NOMO-1 treated with DMSO at 0.1 percent for 48 hours (cell line): ENCODE measurements at regions not wholly inside any gene's neighbourhood (a gene's known extent, or its start where the extent isn't known, plus 50 kb on each side); places are given as distances from the start of the nearest gene placed in this dataset.
A peak's percentile ranks its signal among the peaks of the same experiment; 100 is the strongest.

Source experiments
- DNase-seq: peaks from one replicate; lab custom pipeline; 2025; ENCODE audit not compliant: unreplicated experiment; lab: John Stamatoyannopoulos, UW

DNA sequence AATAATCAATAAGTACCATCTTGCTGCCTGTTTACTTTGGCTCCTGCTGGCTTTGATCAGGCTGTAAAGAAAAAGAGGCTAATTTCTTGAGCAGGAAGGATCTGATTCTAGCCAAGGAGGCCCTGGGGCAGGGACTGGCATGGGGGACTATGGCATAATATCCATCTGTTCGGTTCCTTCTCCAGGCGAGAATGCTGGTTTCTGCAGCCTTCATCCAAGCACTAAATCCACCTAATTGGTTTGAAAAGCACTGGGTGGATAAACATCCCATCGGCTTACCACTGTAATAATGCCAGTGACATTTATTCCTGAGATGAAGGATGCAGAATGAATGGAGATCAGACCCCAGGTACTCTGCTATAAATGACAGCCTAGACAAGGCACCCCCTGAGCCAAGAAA lies 180.0 kb upstream of the ASIC2 start:
- DNase-seq = no peak

DNA sequence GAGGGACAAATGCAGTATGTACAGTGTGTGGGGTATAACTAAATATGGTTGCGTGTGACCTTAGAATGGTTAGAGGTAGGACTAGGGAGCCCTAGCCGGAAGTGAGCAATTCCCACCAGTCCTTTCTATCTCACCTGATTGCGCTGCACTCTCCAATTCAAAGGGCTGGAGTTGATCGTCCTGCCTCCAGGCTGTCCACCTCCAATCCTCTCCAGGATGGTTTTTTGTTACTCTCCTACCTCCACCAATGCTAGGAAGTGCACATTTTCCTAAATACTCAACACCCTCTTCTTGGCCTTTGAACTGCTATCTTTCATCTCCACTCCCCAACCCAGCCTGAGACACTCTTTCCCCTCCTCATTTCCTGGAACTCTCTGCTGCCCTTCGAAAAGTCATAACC lies 181.7 kb upstream of the ASIC2 start:
- DNase-seq = no peak

DNA sequence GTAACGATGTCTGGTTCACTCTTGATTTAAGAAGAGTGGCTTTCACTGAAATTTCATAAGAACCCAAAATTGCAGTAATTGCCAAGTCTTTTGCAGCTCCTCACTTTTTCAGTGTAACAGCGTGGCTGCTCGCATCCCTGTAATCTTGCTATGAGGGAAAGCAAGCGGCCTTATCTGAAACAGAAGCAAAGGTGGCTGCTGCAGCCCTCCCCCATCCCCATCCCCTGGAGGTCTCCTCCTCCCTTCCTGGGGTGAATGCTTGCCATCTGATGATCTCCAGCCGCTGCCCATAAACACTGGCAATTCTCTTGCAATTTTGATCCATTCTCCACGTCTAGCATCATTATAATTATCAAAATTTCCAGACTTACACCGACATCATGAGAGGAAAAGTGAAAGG lies 182.5 kb upstream of the ASIC2 start:
- DNase-seq = peak; percentile 31

DNA sequence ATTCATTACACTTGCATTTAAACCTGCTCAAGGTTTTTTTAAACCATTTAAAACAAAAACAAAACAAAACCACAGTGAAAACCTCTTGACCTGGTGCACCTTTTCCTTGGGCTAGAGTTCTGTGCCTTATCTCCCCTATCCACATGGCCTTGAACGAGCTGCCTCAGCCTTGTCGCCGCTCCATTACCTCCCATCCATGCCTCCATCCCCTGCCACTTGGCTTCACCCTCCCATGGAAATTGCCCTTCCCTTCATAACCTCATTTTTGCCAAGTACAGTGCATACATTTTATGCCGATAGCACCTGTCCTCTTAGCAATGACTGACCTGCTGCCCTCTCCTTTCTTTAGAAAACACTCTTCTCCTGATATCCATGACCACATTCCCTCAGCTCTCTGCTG lies 188.6 kb upstream of the ASIC2 start:
- no peak for DNase-seq

DNA sequence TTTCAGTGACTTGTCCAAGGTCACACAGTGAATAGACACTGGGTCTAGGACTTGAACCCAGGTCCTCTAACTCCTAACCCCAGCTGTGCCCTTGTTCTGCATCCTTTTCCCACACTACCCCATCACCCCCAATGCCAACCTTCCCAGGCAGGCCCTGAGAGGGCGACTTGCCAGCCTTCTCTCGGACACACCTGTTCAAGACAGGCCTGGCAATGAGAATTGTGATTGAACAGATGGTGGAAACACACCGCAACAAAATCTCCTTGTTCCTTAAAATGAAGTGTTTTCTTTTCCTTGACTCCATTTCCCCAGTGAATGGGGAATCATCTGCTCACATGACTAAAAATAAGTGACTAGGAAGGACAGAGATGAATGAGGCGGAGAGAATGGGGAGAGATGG lies 189.5 kb upstream of the ASIC2 start:
- DNase-seq = no peak

DNA sequence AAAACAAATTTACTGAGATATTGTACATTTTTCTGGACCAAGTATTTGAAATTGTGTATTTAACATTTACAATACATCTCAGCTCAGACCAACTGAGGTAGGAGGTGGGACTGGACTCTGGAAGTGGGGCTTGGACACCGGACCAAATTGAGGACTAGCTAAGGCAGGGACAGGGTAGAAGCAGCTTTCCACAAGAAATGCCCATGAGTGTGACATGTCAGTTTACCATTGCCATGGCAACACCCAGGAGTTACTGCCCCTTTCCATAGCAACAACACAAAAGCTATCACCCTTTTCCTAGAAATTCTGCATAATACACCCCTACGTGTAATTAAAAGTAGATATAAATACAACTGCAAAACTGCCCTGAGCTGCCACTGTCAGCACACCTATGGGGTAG lies 191.5 kb upstream of the ASIC2 start:
- DNase-seq = no peak

DNA sequence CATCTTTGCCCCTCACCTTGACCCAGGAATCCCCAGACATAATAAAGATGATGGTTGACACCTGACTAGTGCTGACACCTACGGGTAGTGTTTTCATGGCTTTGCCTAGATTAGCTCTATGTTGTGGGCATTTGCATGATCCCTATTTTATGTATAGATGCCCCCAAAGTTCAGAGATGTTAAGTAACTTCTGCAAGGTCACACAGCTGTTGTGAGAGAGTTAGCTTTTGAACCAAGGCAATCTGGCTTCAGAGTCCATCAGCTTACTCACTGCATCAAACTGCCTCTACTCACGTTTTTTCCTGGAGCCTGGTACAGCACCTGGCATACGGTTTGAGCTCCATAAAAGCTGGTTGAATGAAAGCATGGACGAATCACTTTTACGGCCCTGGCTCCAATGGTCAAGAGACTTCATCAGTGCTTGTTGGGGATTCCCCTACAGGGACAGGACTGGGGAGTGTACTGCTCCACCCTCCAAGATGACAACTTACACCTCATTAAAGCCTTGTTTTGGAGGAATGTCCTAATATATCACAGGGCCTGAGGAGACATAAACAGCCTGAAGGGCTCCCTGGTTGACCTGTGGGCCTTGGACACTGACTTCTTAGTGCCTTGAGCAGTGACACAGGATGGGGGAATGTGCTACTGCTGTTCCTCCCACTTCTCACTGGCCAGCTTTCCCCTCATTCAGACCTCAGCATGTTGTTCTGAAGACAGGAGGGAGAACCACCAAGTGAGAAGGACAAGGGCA lies 193.2 kb upstream of the ASIC2 start:
- DNase-seq = no peak

DNA sequence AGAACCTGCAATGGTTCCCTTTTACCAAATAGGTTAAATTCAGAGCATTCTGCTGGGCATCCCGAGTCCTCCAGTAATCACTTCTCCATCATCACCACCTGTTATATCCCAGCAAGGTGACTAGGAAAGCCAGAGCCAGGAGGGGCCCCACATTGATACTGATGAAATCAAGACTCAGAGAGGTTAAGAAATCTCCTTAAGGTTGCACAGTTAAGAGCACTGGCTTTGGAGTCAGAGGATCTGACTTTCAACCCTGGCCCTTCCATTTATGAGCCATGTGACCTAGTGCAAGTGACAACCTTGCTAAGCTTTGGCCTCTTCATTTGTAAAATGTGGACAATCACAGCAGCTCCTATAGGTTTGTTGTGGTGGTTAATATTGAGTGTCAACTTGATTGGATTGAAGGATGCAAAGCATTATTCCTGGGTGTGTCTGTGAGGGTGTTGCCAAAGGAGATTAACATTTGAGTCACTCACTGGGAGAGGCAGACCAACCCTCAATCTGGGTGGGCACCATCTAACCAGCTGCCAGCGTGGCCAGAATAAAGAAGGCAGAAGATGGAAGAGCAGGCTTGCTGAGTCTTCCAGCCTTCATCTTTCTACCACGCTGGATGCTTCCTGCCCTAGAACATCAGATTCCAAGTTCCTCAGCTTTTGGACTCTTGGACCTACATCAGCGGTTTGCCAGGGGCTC lies 194.2 kb upstream of the ASIC2 start:
- no peak for DNase-seq

DNA sequence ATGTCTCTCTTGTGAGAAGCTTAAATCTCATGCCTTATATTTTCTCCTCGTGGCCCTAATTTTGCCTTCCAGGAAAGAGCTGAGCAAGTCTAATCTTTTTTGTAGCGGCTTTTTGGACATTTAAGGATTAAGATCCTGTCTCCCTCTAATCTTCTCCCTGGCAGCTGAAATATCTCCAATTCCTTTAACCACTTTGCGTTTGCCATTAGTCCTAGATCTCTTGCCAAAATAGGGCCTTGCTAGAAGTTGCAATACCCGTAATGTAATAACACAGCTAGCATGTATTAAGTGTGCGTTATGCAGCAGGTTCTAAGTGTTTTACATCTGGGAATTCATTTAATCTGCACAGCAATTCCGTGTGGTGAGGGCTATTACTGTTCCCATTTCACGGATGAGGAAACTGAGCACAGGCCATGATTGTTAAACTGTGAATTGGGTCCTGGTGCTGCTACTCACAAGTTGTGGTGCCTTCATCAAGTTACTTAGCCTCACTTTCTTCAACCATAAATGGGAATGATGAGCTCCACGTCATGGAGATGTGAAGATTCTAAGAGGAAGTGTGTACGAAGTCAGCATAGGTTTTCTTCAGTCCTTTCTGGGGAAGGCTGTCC lies 198.9 kb upstream of the ASIC2 start:
- DNase-seq = no peak

DNA sequence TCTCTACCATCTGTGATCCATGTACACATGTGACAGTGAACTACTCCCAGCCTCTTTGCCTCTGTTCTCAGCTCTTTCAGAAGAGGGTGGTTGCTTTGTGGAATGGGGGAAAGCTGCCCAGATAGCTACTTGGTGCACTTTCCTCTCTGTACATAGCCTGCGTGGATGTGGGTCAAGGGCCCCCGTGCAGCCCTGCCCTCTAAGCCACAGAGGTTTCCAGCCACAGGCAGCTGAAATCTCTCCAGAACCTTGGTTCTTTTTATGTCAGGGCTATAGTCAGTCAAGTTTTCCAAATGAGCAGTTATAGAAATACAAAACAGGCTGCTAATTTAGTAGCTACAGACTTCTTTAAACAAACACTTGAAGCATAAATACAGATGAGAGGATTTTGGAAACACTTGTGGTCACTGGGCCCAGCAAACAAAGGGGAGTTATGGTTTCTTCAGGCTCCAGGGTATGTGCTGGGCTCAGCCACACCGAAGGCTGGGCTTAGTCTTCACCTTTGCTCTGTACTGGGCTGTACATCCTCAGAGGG lies 199.7 kb upstream of the ASIC2 start:
- no peak for DNase-seq

DNA sequence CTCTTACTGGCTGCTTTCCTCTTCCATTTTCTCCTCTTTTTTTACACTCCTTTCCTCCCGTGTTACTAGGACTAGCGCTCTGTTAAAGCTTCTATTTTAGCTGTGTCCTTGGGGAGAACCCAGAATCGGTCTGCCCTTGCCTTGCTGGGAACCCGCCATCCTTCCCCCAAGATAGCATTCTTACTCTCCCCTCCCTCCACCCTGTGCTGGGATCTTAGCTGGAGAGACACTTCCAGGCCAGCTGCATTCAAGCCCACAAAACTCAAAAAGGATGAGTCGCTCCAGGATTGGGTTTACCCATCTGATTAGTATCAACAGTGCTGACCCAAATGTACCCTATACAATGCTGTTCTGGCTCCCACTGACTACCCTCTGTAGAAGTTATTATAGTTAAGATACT lies 200.5 kb upstream of the ASIC2 start:
- DNase-seq = no peak

DNA sequence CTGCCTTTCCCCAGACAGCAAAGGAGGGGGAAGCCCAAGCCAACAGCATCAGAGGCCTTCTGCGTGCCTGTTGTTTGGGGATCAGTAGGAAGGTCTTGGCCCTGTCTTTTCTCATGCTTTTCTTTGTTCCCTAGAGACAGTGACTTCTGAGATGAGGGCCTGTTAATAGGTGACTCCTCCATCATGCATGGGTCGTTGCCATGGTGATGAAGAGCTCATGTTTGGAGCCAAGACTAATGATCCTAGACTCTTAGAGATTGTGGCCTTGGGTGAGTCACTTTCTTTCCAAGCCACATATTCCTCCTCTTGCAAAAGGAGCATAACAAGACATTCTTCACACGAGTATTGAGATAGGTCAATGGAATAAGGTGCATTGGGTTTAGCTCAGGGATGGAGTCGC lies 201.1 kb upstream of the ASIC2 start:
- no peak for DNase-seq

DNA sequence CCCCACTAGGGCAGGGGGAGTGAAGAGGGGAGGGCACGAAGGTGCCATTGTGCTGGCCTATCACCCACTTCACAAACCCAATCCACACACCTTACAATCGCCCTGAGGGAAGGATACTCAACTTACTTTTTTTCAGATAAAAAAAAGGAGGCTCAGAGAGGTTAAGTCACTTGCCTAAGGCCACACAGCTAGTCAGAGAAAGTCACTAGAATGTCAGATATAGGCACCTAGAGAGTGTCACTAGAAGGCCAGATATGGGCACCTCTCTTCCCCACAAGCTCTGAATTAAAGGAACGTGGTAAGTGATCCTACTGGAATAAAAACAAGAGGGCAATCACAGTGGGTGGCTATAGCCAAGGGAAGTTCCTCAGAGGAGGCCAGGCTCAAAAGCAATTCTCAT lies 204.5 kb upstream of the ASIC2 start:
- DNase-seq = no peak

DNA sequence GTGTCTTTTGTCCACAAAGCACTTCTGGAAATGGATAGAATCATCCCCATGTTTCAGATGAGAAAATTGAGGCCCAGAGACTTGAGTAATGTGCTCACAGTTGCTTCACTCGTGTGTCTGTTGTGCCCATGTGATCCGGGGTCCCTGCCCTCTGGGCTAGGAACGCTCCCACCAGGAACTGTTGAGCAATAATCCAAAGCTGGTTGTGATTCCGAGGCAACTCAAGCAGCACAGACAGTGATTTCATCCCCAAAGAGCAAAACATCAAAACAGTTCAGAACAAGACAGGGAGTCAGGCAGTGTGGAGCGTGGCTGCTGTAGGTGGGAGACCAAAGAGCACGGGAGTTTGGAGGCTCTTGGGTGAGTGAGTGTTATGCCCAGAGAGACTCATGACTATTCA lies 205.0 kb upstream of the ASIC2 start:
- DNase-seq = no peak

DNA sequence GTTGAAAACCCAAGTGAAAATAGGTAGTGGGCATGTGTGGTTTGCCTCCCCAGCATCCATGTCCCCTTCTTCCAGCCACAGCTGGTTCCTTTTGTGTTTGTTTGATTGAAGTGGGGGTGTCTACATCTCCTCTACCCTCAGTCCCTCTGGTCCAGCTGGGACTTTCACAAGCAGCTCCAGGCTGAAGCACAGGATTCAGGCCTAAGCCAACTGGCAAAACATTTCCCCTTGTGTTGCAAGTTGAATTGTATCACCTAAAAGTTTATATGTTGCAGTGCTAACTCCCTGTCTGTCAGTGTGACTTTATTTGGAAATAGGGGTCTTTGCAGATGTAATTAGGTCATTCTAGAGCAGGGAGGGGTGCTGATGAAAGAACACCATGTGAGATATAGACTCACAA lies 205.9 kb upstream of the ASIC2 start:
- DNase-seq = no peak

DNA sequence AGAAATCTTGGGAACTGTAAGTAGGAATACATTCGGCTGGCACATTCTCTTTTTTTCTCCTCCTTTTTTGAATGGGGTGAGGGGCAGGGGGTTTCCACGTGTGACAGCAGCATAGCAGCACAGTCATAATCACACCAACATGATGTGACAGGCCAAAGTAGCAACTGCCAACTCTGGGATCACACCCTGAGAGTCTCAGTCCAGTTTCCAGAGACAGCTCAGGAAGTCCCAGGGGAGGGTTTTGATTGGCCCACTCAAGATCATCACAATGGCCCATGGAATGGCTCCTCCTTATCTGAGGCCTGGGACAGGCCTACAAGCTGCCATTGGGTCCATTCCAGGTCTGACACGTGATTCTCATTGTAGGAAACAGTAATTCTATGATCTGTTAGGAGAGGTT lies 207.1 kb upstream of the ASIC2 start:
- no peak for DNase-seq

DNA sequence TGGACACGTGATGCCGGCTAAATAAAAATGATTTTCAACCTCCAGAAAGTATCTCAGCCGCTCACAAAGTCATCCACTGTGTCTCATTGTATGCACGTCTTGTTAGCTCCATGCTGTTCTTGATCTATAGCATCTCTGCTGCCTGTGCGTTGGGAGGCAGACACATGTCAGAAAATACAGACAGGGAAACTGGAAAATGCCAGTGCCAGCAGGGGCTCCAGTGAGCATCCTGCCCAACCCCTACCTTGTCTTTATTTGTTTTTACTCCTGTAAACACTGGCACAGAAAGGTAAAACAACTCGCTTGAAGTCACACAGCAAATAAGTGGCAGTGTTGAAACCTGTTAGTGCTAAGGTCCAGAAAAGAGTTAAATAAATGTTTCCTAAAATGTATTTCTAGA lies 208.1 kb upstream of the ASIC2 start:
- no peak for DNase-seq

DNA sequence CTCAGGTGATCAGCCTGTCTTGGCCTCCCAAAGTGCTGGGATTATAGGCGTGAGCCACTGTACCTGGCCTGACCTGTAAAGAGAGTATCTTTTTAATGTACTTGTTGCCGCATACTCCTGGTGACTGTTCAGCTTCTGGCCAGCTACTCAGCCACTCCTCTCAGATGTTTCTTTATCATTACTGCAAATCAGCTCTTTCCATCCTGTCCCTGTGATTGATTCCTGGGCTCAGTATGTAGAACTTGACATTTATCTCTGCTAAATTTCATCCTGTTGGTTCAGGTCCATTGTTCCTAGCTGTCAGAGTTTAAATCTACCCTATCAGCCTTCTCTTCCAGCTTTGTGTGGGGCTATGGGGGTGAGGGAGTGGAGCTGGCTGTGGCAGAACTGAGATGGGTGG lies 211.5 kb upstream of the ASIC2 start:
- no peak for DNase-seq

DNA sequence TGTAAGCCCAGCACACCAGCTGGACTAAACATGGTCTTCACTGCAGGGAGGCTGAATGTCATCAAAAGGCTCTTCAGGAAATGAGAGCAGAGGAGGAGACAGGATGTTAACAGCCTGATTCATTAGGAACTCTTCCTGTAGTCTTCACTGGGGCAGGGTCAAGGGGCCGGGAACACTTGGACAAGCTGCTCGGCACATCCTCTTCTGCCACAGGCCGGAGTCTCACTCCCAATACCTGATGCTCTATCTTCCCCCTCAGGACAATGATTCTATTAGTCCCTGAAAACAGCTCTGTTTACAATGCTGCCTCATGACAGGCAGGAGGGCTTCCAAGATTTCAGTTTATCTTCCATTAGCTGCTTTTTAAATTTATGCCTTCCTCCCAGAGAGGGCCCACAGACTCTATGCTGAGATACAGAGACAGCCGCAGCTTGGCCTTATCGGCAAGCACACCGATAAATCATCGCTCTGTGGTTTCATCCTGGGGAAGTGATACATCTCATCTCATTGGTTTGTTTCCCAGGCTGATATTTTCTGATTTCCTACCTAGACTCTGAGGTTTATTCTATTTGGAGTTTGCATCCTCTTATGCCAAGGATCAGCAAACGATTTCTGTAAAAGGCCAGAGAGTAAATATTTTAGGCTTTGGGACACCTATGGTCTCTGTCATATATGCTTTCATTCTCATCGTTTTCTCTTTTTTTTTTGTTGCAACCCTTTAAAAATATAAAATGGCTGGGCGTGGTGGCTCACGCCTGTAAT lies 214.0 kb upstream of the ASIC2 start:
- peak; percentile 92 for DNase-seq

DNA sequence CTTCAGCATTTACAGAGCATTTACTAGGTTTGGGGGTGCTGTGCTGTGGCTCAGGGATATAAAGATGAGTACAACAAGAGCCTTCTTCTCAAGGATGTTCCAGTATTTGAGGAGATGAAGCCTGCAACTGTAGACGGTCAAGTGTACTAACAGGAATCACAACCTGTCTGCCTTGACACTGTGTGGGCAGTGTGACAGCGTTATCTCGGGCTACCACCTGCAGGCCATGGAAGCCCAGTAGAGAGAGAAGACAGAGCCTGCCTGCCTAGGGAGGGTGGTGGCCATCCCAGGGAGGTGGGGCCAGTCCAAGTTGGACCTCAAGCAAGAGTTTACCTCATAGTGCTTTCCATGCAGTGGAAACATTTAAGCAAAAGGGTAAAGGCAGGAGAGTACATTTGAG lies 215.1 kb upstream of the ASIC2 start:
- DNase-seq = no peak

DNA sequence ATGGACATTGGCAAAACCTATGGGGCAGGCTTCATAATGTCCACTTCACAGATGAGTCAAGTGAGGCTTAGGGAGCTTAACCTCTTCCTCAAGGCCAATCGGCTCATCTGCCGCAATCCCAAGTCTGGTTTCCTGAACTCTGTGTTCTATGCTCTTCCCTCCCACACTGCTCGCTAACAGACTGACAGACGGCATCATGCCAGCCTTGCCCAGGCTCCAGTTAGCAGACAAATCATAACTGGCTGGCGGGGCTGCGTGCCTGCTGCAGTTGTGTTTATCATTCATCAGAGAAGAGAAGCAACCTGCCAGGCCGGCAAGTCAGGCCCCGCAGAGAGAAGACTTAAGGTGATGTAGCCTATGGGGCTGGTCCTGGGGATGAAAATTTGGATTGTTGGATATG lies 216.2 kb upstream of the ASIC2 start:
- DNase-seq = no peak

DNA sequence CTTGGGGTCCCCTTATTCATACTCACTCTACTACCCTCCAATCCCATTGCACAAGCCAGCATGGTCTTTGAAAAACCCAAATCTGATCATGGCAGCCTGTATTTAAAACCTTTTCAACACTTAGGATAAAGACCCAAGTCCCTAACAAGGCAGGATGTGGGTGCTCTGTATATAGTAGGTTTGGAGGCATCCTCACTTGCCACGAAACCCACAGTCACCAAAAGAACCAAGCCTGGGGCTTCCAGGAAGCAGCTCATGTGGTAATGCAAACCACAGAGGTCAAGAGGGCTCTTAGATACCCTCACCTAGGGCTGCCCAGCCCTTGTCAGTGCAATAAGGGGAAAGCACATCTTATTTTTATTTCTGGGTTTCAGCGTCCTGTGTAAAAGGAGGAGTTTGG lies 218.6 kb upstream of the ASIC2 start:
- DNase-seq = peak; percentile 23
